RWPE2 (cell line): ENCODE measurements at regions not wholly inside any gene's neighbourhood (a gene's known extent, or its start where the extent isn't known, plus 50 kb on each side); places are given as distances from the start of the nearest gene placed in this dataset.
"Not testable (repeated sequence)": the region's sequence is repeated elsewhere in the genome, so short reads cannot be mapped to it uniquely, and the experiment has no call there.

ENCODE experiments used
- ATAC-seq: fragments of 200-7000 bp; cut with Tn5 transposase; 3 replicates; pipeline ENCODE4 v1.9.1; 2021; ENCODE audit warnings: low read depth
- DNase-seq: peaks from one replicate; pipeline ENCODE4 v3.0.0-alpha.2; 2020; ENCODE audit warnings: low spot score
- H3K27ac ChIP-seq: fragments of 450-650 bp; 2 replicates; pipeline ENCODE4 v1.5.1; 2017; ENCODE audit warnings: mild to moderate bottlenecking; ENCODE audit not compliant: poor library complexity, severe bottlenecking
- H3K27me3 ChIP-seq: fragments of 250-450 bp; sonication (Bioruptor Pico); 2 replicates; pipeline ENCODE4 v1.5.1; 2021; ENCODE audit warnings: mild to moderate bottlenecking, moderate library complexity; ENCODE audit not compliant: insufficient read depth, poor library complexity, severe bottlenecking
- H3K36me3 ChIP-seq: fragments of 250-450 bp; sonication (Bioruptor Pico); 2 replicates; pipeline ENCODE4 v1.5.1; 2020; ENCODE audit warnings: low read depth, mild to moderate bottlenecking, moderate library complexity
- H3K4me1 ChIP-seq: fragments of 250-450 bp; sonication (Bioruptor Pico); 2 replicates; pipeline ENCODE4 v1.5.1; 2021; ENCODE audit warnings: mild to moderate bottlenecking, moderate library complexity; ENCODE audit not compliant: insufficient read depth, poor library complexity, severe bottlenecking
- H3K4me3 ChIP-seq: fragments of 250-450 bp; sonication (Bioruptor Pico); 2 replicates; pipeline ENCODE4 v1.5.1; 2021; ENCODE audit warnings: mild to moderate bottlenecking, moderate library complexity; ENCODE audit not compliant: severe bottlenecking
- H3K9me3 ChIP-seq: fragments of 250-450 bp; sonication (Bioruptor Pico); 2 replicates; pipeline ENCODE4 v1.5.1; 2021; ENCODE audit warnings: mild to moderate bottlenecking, moderate library complexity; ENCODE audit not compliant: severe bottlenecking
- CTCF ChIP-seq: fragments of 450-650 bp; IDR thresholded peaks from one replicate; pipeline ENCODE4 v1.5.1; 2017; ENCODE audit warnings: mild to moderate bottlenecking, moderate library complexity; ENCODE audit not compliant: poor library complexity, severe bottlenecking

- no peaks in the 10 kb centered on the region for H3K27me3 ChIP-seq
- TF ChIP-seq CTCF, result no peak
- DNase-seq (no peak), ATAC-seq (no peak)
- H3K4me3 ChIP-seq, result no peak overlapping the region
- no peaks in the 10 kb centered on the region for H3K9me3 ChIP-seq
- H3K36me3 ChIP-seq, result no peaks in the 10 kb centered on the region
- no peak overlapping the region for H3K27ac ChIP-seq
- no peaks in the 10 kb centered on the region for H3K4me1 ChIP-seq
Observed at GRCh38 chr2:105539331-105539730, 140.5 kb upstream of the FHL2 start.

GRCh38 chr2:105538840-105539239, 140.0 kb upstream of the FHL2 start:
- Histone ChIP-seq H3K4me1 (no peaks in the 10 kb centered on the region), H3K27me3 (no peaks in the 10 kb centered on the region), H3K27ac (no peak overlapping the region), H3K9me3 (no peaks in the 10 kb centered on the region), H3K36me3 (no peaks in the 10 kb centered on the region), H3K4me3 (no peak overlapping the region)
- no peak for ATAC-seq
- TF ChIP-seq CTCF, result no peak
- no peak for DNase-seq

- Histone ChIP-seq H3K27ac (no peak overlapping the region), H3K9me3 (no peaks in the 10 kb centered on the region), H3K4me1 (no peaks in the 10 kb centered on the region), H3K4me3 (no peak overlapping the region), H3K27me3 (no peaks in the 10 kb centered on the region), H3K36me3 (no peaks in the 10 kb centered on the region)
- ATAC-seq (0 out of 3 replicates have a peak, but pooled peaks have one; percentile 30), DNase-seq (no peak)
- no peak for TF ChIP-seq CTCF
Observed at GRCh38 chr2:105537920-105538319, 139.1 kb upstream of the FHL2 start.

GRCh38 chr2:105537466-105537865, 138.6 kb upstream of the FHL2 start:
- DNase-seq (no peak), ATAC-seq (peak; percentile 46; the same call in 2 of the 3 replicates)
- H3K4me1 ChIP-seq, result no peaks in the 10 kb centered on the region
- TF ChIP-seq CTCF, result no peak
- no peaks in the 10 kb centered on the region for H3K27me3 ChIP-seq
- no peak overlapping the region for H3K4me3 ChIP-seq
- H3K27ac ChIP-seq, result no peak overlapping the region
- H3K36me3 ChIP-seq, result no peaks in the 10 kb centered on the region
- no peaks in the 10 kb centered on the region for H3K9me3 ChIP-seq

GRCh38 chr2:105536175-105536574, 137.3 kb upstream of the FHL2 start:
- DNase-seq (no peak), ATAC-seq (no peak)
- H3K27me3 ChIP-seq, result no peaks in the 10 kb centered on the region
- H3K27ac ChIP-seq, result no peak overlapping the region
- TF ChIP-seq CTCF, result no peak
- no peaks in the 10 kb centered on the region for H3K4me1 ChIP-seq
- H3K4me3 ChIP-seq, result no peak overlapping the region
- no peaks in the 10 kb centered on the region for H3K9me3 ChIP-seq
- no peaks in the 10 kb centered on the region for H3K36me3 ChIP-seq

GRCh38 chr2:105529258-105529657, 130.4 kb upstream of the FHL2 start:
- H3K27ac ChIP-seq, DNase-seq, H3K27me3 ChIP-seq, H3K4me1 ChIP-seq, ATAC-seq, H3K4me3 ChIP-seq, H3K9me3 ChIP-seq, H3K36me3 ChIP-seq: not testable (repeated sequence)
